SK-N-SH (cell line): ENCODE measurements at regions not wholly inside any gene's neighbourhood (a gene's known extent, or its start where the extent isn't known, plus 50 kb on each side); places are given as distances from the start of the nearest gene placed in this dataset.

Source experiments
- CHD2 ChIP-seq: fragments of 150-350 bp; IDR thresholded peaks from 2 replicates; pipeline ENCODE4 v1.6.1; 2018; ENCODE audit warnings: low read length; ENCODE audit not compliant: partially characterized antibody
- CTCF ChIP-seq: fragments of 200-600 bp; sonication (generic); IDR thresholded peaks from 2 replicates; pipeline ENCODE4 v1.6.1; 2017; ENCODE audit warnings: antibody characterized with exemption, mild to moderate bottlenecking, moderate library complexity
- FOSL2 ChIP-seq: IDR thresholded peaks from 2 replicates; pipeline ENCODE4 v1.4.0; 2012; ENCODE audit warnings: low read depth, mild to moderate bottlenecking, moderate library complexity, borderline replicate concordance
- GATA2 ChIP-seq: sonication (generic); formaldehyde crosslinking; IDR thresholded peaks from 2 replicates; pipeline ENCODE4 v1.5.0; 2020; ENCODE audit warnings: mild to moderate bottlenecking, missing genetic modification reagents
- MXI1 ChIP-seq: IDR thresholded peaks from 2 replicates; pipeline ENCODE4 v1.6.1; 2012; ENCODE audit warnings: mild to moderate bottlenecking, low read depth, low read length, improper control_type of control experiment
- POLR2AphosphoS5 ChIP-seq: IDR thresholded peaks from 2 replicates; pipeline ENCODE4 v1.6.1; 2012; ENCODE audit warnings: low read depth, low read length
- RAD21 ChIP-seq: IDR thresholded peaks from 2 replicates; pipeline ENCODE4 v1.6.1; 2012; ENCODE audit warnings: mild to moderate bottlenecking, low read length
- RCOR1 ChIP-seq: fragments of 150-350 bp; IDR thresholded peaks from 2 replicates; pipeline ENCODE4 v1.6.1; 2017; ENCODE audit warnings: antibody characterized with exemption, low read length
- REST ChIP-seq: IDR thresholded peaks from 2 replicates; pipeline ENCODE4 v1.6.1; 2012; ENCODE audit warnings: mild to moderate bottlenecking, low read depth, low read length, moderate library complexity
- SMC3 ChIP-seq: IDR thresholded peaks from 2 replicates; pipeline ENCODE4 v1.6.1; 2012; ENCODE audit warnings: low read depth, low read length, improper control_type of control experiment
- TAF1 ChIP-seq: IDR thresholded peaks from 2 replicates; pipeline ENCODE4 v1.6.1; 2012; ENCODE audit warnings: low read depth, mild to moderate bottlenecking, low read length, moderate library complexity, borderline replicate concordance
- TEAD4 ChIP-seq: IDR thresholded peaks from 2 replicates; pipeline ENCODE4 v1.4.0; 2012; ENCODE audit warnings: mild to moderate bottlenecking, borderline replicate concordance; ENCODE audit not compliant: insufficient read depth
- YY1 ChIP-seq: IDR thresholded peaks from 2 replicates; pipeline ENCODE4 v1.4.0; 2012; ENCODE audit warnings: low read depth, mild to moderate bottlenecking
- ZBTB33 ChIP-seq: IDR thresholded peaks from 2 replicates; pipeline ENCODE4 v1.4.0; 2012; ENCODE audit warnings: low read depth, borderline replicate concordance

GRCh38 chr7:35576031-35576573 lies 118.8 kb downstream of the HERPUD2 start:
- TF ChIP-seq MXI1 (no peak), POLR2AphosphoS5 (no peak), FOSL2 (no peak), CTCF (no peak), RAD21 (no peak), GATA2 (CRISPR knock-in tag) (no peak), CHD2 (no peak), SMC3 (no peak), RCOR1 (no peak), TAF1 (no peak), ZBTB33 (no peak), REST (no peak), TEAD4 (no peak), YY1 (no peak)
